Endothelial cell of umbilical vein (primary cell): ENCODE measurements at regions not wholly inside any gene's neighbourhood (a gene's known extent, or its start where the extent isn't known, plus 50 kb on each side); places are given as distances from the start of the nearest gene placed in this dataset.

Source experiments
- BruUV-seq: library from RNA; stranded (reverse); fragments of 400-500 nt; replicated peaks from 2 replicates; lab custom pipeline; 2021; lab: Mats Ljungman, UMichigan
- CTCF ChIA-PET: fragments of 300-600, 350-600 bp; sonication (Branson Sonifier 250); formaldehyde crosslinking; loops from one replicate; lab custom pipeline; 2021; ENCODE audit warnings: antibody characterized with exemption, inconsistent platforms; lab: Charles Lee
- POLR2A ChIA-PET: fragments of 300-600, 350-600 bp; sonication (Branson Sonifier 250); formaldehyde crosslinking; loops from one replicate; lab custom pipeline; 2021; ENCODE audit warnings: antibody characterized with exemption, inconsistent platforms; lab: Charles Lee
- DNase-seq: peaks from one replicate; pipeline ENCODE4 v3.0.0-alpha.2; 2011; ENCODE audit warnings: low read depth, low spot score
- FAIRE-seq: peaks from 2 replicates; lab custom pipeline; 2011; peaks lifted over from hg19 to GRCh38; lab: Jason Lieb, UNC
- H2AFZ ChIP-seq: 2 replicates; pipeline ENCODE4 v1.6.0; 2012; ENCODE audit warnings: low read depth, low read length, control low read depth, inconsistent platforms
- H3K27ac ChIP-seq: 2 replicates; pipeline ENCODE4 v1.5.1; 2011; ENCODE audit warnings: low read depth, mild to moderate bottlenecking, control low read depth, low read length, moderate library complexity; ENCODE audit not compliant: insufficient read depth
- H3K27me3 ChIP-seq, 2 experiments: 2 replicates each; pipeline versions ENCODE4 v1.6.0 to v1.6.1; 2011; ENCODE audit warnings: low read length in 2 of 2, mixed read lengths in 1 of 2; ENCODE audit not compliant: control insufficient read depth in 2 of 2, insufficient read depth in 2 of 2
- H3K36me3 ChIP-seq, 2 experiments: 2 replicates in 1 of 2; 3 replicates in 1 of 2; pipeline ENCODE4 v1.5.1; 2011; ENCODE audit warnings: low read length in 2 of 2, mild to moderate bottlenecking in 1 of 2, moderate library complexity in 1 of 2; ENCODE audit not compliant: control insufficient read depth in 2 of 2, insufficient read depth in 2 of 2; ENCODE audit errors: extremely low read depth in 1 of 2
- H3K4me1 ChIP-seq: 3 replicates; pipeline ENCODE4 v1.5.1; 2011; ENCODE audit warnings: mild to moderate bottlenecking, low read length; ENCODE audit not compliant: control insufficient read depth, insufficient read depth; ENCODE audit errors: extremely low read depth
- H3K4me2 ChIP-seq: 2 replicates; pipeline ENCODE4 v1.6.1; 2011; ENCODE audit warnings: low read length, control low read depth, mixed read lengths; ENCODE audit not compliant: insufficient read depth
- H3K4me3 ChIP-seq, 3 experiments: fragments of 200-600 bp in 1 of 3; sonication (generic), shearing (Covaris generic) in 1 of 3; replicated peaks in 1 of 3; 2 replicates each; pipeline ENCODE4 v1.5.1; 2011 to 2016; ENCODE audit warnings: control low read depth in 3 of 3, low read length in 3 of 3, mild to moderate bottlenecking in 2 of 3, inconsistent platforms in 1 of 3, low read depth in 1 of 3, moderate library complexity in 1 of 3; ENCODE audit not compliant: insufficient read depth in 1 of 3
- H3K79me2 ChIP-seq: 2 replicates; pipeline ENCODE4 v1.6.0; 2012; ENCODE audit warnings: low read length, inconsistent platforms; ENCODE audit not compliant: control insufficient read depth, insufficient read depth
- H3K9ac ChIP-seq: replicated peaks from 2 replicates; pipeline ENCODE3; 2011; ENCODE audit warnings: low read length, control low read depth; ENCODE audit not compliant: insufficient read depth; ENCODE audit errors: extremely low read depth
- H3K9me1 ChIP-seq: replicated peaks from 3 replicates; pipeline ENCODE4 v1.6.0; 2011; ENCODE audit warnings: mild to moderate bottlenecking, low read length; ENCODE audit not compliant: control insufficient read depth, insufficient read depth; ENCODE audit errors: extremely low read depth
- H3K9me3 ChIP-seq: replicated peaks from 2 replicates; pipeline ENCODE4 v1.5.1; 2012; ENCODE audit warnings: low read length, inconsistent platforms; ENCODE audit not compliant: control insufficient read depth, insufficient read depth
- H4K20me1 ChIP-seq: replicated peaks from 2 replicates; pipeline ENCODE3; 2011; ENCODE audit warnings: mild to moderate bottlenecking, low read length; ENCODE audit not compliant: control insufficient read depth, insufficient read depth; ENCODE audit errors: extremely low read depth
- CTCF ChIP-seq, 2 donors: IDR thresholded peaks; 1 replicate in 1 of 2; 2 replicates in 1 of 2; pipeline ENCODE4 v1.5.1; 2011; ENCODE audit warnings: low read length in 2 of 2, mild to moderate bottlenecking in 2 of 2, moderate library complexity in 2 of 2, control low read depth in 1 of 2, inconsistent platforms in 1 of 2, low read depth in 1 of 2; ENCODE audit not compliant: insufficient read depth in 1 of 2; ENCODE audit errors: extremely low read depth in 1 of 2
- EZH2 ChIP-seq: IDR thresholded peaks from 2 replicates; pipeline ENCODE4 v1.6.1; 2012; ENCODE audit warnings: borderline replicate concordance, low read depth, mild to moderate bottlenecking, moderate library complexity, low read length, inconsistent platforms; ENCODE audit not compliant: severe bottlenecking
- FOS ChIP-seq: IDR thresholded peaks from 2 replicates; pipeline ENCODE4 v1.6.1; 2011; ENCODE audit warnings: mild to moderate bottlenecking, low read length, moderate library complexity, borderline replicate concordance; ENCODE audit not compliant: insufficient read depth
- GATA2 ChIP-seq: IDR thresholded peaks from 2 replicates; pipeline ENCODE4 v1.7.0; 2011; ENCODE audit warnings: low read depth, mild to moderate bottlenecking, moderate library complexity, mixed read lengths, low read length; ENCODE audit not compliant: insufficient read length, insufficient read depth
- JUN ChIP-seq: IDR thresholded peaks from 2 replicates; pipeline ENCODE4 v1.6.1; 2011; ENCODE audit warnings: borderline replicate concordance, low read depth; ENCODE audit not compliant: insufficient read length, insufficient read depth
- MAX ChIP-seq: IDR thresholded peaks from 2 replicates; pipeline ENCODE4 v1.6.1; 2011; ENCODE audit not compliant: insufficient read depth, insufficient read length
- MYC ChIP-seq: IDR thresholded peaks from one replicate; pipeline ENCODE4 v1.6.1; 2011; ENCODE audit warnings: mild to moderate bottlenecking, low read depth, low read length
- POLR2A ChIP-seq: IDR thresholded peaks from 2 replicates; pipeline ENCODE4 v1.6.1; 2012; ENCODE audit warnings: low read depth, mild to moderate bottlenecking, control low read depth, low read length
- POLR2AphosphoS5 ChIP-seq: IDR thresholded peaks from 2 replicates; pipeline ENCODE4 v1.6.1; 2012; ENCODE audit warnings: low read depth, mild to moderate bottlenecking, control low read depth, low read length, moderate library complexity; ENCODE audit not compliant: insufficient read depth
- dilution Hi-C: fragments of 300-500 bp; cut with MboI; formaldehyde crosslinking; loops from one replicate; pipeline ENCODE4 v1.15.0; 2019; ENCODE audit warnings: low sequenced_read_pairs; ENCODE audit not compliant: extremely low pct_ligation_motif_present
- intact Hi-C: fragments of 100-400 bp; cut with micrococcal nuclease; formaldehyde crosslinking; loops from one replicate; pipeline ENCODE4 v1.10.0; 2022

GRCh38 chr18:1222880-1223279 is 318.2 kb downstream of the ADCYAP1 start:
- FAIRE-seq (no peak), DNase-seq (no peak)
- Histone ChIP-seq H3K9me1 (no peaks in the 10 kb centered on the region), H3K27ac (no peak overlapping the region), H3K4me3 (no peak overlapping the region), H3K9me3 (no peaks in the 10 kb centered on the region), H3K4me1 (no peaks in the 10 kb centered on the region), H3K36me3 (no peaks in the 10 kb centered on the region), H3K9ac (no peak overlapping the region), H3K27me3 (no peaks in the 10 kb centered on the region), H4K20me1 (no peaks in the 10 kb centered on the region), H3K79me2 (no peaks in the 10 kb centered on the region), H2AFZ (no peak overlapping the region), H3K4me2 (no peak overlapping the region)
- CTCF ChIA-PET, result no interaction called here
- TF ChIP-seq POLR2AphosphoS5, result no peak
- TF ChIP-seq MYC, result no peak
- no peak for TF ChIP-seq GATA2
- no peak for TF ChIP-seq FOS
- no peak for TF ChIP-seq JUN
- no peak for TF ChIP-seq POLR2A
- TF ChIP-seq EZH2, result no peak
- no peak for TF ChIP-seq MAX
- TF ChIP-seq CTCF (IDR thresholded peaks at IDR 0.05; ENCODE audit: extremely low read depth in 1 of 2, insufficient read depth in 1 of 2, low read depth in 1 of 2, low read length in 2 of 2), result no peak
- intact Hi-C loops, result no loop called here
- dilution Hi-C loops, result no loop called here
- POLR2A ChIA-PET, result no interaction called here
- no TSS peak for BruUV-seq
